ENCODE measurements at regions not wholly inside any gene's neighbourhood (a gene's known extent, or its start where the extent isn't known, plus 50 kb on each side); places are given as distances from the start of the nearest gene placed in this dataset.
"Not testable (repeated sequence)": the region's sequence is repeated elsewhere in the genome, so short reads cannot be mapped to it uniquely, and the experiment has no call there.

- Mint-ChIP-seq H3K36me3 (ENCODE audit: low read depth) (peaks cover 14% of the 10 kb centered on the region), H3K4me3 (ENCODE audit: unreplicated experiment) (no peak overlapping the region), H3K27me3 (ENCODE audit: low read depth) (no peaks in the 10 kb centered on the region), H3K27ac (ENCODE audit: unreplicated experiment) (no peak overlapping the region), H3K9me3 (ENCODE audit: low read depth) (peaks cover 38% of the 10 kb centered on the region), H3K4me1 (ENCODE audit: low read depth) (no peaks in the 10 kb centered on the region)
- TF ChIP-seq CTCF (IDR thresholded peaks at IDR 0.05), result no peak
- DNase-seq (ENCODE audit: low spot score), result no peak
Observed at GRCh38 chr5:82952326-82952725, 124.9 kb downstream of the TMEM167A start.

GRCh38 chr5:82944267-82944666 is 132.9 kb downstream of the TMEM167A start:
- H3K9me3 Mint-ChIP-seq (ENCODE audit: low read depth), result peaks cover 28% of the 10 kb centered on the region
- H3K4me1 Mint-ChIP-seq (ENCODE audit: low read depth); H3K27me3 Mint-ChIP-seq (ENCODE audit: low read depth); H3K36me3 Mint-ChIP-seq (ENCODE audit: low read depth); DNase-seq (ENCODE audit: low spot score); H3K27ac Mint-ChIP-seq (ENCODE audit: unreplicated experiment); H3K4me3 Mint-ChIP-seq (ENCODE audit: unreplicated experiment): not testable (repeated sequence)

- no peak for DNase-seq (ENCODE audit: low spot score)
Observed at GRCh38 chr5:82942083-82942881, 134.9 kb downstream of the TMEM167A start.

GRCh38 chr5:82938901-82939725 is 138.1 kb downstream of the TMEM167A start:
- Mint-ChIP-seq H3K4me1 (ENCODE audit: low read depth) (no peaks in the 10 kb centered on the region), H3K4me3 (ENCODE audit: unreplicated experiment) (no peak overlapping the region), H3K36me3 (ENCODE audit: low read depth) (peaks cover 1% of the 10 kb centered on the region), H3K27ac (ENCODE audit: unreplicated experiment) (no peak overlapping the region), H3K27me3 (ENCODE audit: low read depth) (no peaks in the 10 kb centered on the region), H3K9me3 (ENCODE audit: low read depth) (peaks cover 3% of the 10 kb centered on the region)
- DNase-seq (ENCODE audit: low spot score), result no peak
- TF ChIP-seq CTCF (IDR thresholded peaks at IDR 0.05), result no peak

More at GRCh38 chr5:82942083-82942881, 134.9 kb downstream of the TMEM167A start:
- peaks cover 4% of the 10 kb centered on the region for H3K36me3 Mint-ChIP-seq (ENCODE audit: low read depth)
- no peak for TF ChIP-seq CTCF (IDR thresholded peaks at IDR 0.05)
- H3K4me1 Mint-ChIP-seq (ENCODE audit: low read depth), result no peaks in the 10 kb centered on the region
- no peak overlapping the region for H3K27ac Mint-ChIP-seq (ENCODE audit: unreplicated experiment)
- H3K4me3 Mint-ChIP-seq (ENCODE audit: unreplicated experiment), result no peak overlapping the region
- H3K9me3 Mint-ChIP-seq (ENCODE audit: low read depth), result peaks cover 12% of the 10 kb centered on the region
- H3K27me3 Mint-ChIP-seq (ENCODE audit: low read depth), result no peaks in the 10 kb centered on the region

GRCh38 chr5:82932473-82933220 is 144.5 kb downstream of the TMEM167A start:
- peaks cover 11% of the 10 kb centered on the region for H3K4me1 Mint-ChIP-seq (ENCODE audit: low read depth)
- not testable (repeated sequence) for H3K36me3 Mint-ChIP-seq (ENCODE audit: low read depth); H3K9me3 Mint-ChIP-seq (ENCODE audit: low read depth); H3K27me3 Mint-ChIP-seq (ENCODE audit: low read depth); H3K27ac Mint-ChIP-seq (ENCODE audit: unreplicated experiment); DNase-seq (ENCODE audit: low spot score); H3K4me3 Mint-ChIP-seq (ENCODE audit: unreplicated experiment)

GRCh38 chr5:82931110-82931509 is 146.1 kb downstream of the TMEM167A start:
- Mint-ChIP-seq H3K4me1 (ENCODE audit: low read depth) (peaks cover 11% of the 10 kb centered on the region), H3K36me3 (ENCODE audit: low read depth) (peaks cover 1% of the 10 kb centered on the region), H3K4me3 (ENCODE audit: unreplicated experiment) (no peak overlapping the region), H3K27ac (ENCODE audit: unreplicated experiment) (no peak overlapping the region), H3K27me3 (ENCODE audit: low read depth) (no peaks in the 10 kb centered on the region), H3K9me3 (ENCODE audit: low read depth) (peaks cover 3% of the 10 kb centered on the region)
- no peak for DNase-seq (ENCODE audit: low spot score)
- TF ChIP-seq CTCF (IDR thresholded peaks at IDR 0.05), result no peak

Data from chondrocyte (in vitro differentiated cells).